ENCODE measurements at regions not wholly inside any gene's neighbourhood (a gene's known extent, or its start where the extent isn't known, plus 50 kb on each side); places are given as distances from the start of the nearest gene placed in this dataset.

DNA sequence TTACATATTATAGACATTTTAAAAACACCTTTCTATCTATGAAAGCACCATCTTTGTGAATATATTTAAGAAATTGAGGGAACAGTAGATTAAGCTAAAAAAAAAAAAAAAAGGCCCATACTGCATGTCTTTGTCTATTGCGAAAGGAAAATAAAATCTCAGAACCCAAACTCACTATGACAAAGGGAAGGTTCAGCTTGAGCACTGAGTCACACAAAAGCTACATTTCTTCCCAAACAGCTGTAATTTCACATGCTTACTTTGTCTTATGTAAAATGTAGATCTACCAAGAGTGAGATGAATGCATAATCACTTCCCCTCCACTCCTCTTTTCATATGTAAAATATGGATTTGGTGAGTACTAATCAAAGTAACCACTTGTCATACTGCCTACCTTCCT, 640.1 kb upstream of the KLF12 start:
- no peaks in the 10 kb centered on the region for H3K36me3 ChIP-seq
- no peak overlapping the region for H3K9ac ChIP-seq (ENCODE audit: low read depth in 2 of 2, low read length in 2 of 2)
- no peak for TF ChIP-seq CTCF (IDR thresholded peaks at IDR 0.05)
- H3K4me1 ChIP-seq: no peaks in the 10 kb centered on the region
- no peak overlapping the region for H3K4me3 ChIP-seq
- DNase-seq: no peak
- intact Hi-C loops (cut with DNase I): no loop called here
- H3K27me3 ChIP-seq: no peaks in the 10 kb centered on the region
- H3K9me3 ChIP-seq: no peaks in the 10 kb centered on the region
- no peak overlapping the region for H3K27ac ChIP-seq

GRCh38 chr13:74773248-74773647, 639.0 kb upstream of the KLF12 start:
- Histone ChIP-seq H3K9ac (ENCODE audit: low read depth in 2 of 2, low read length in 2 of 2) (no peak overlapping the region), H3K4me1 (no peaks in the 10 kb centered on the region), H3K9me3 (no peaks in the 10 kb centered on the region), H3K36me3 (no peaks in the 10 kb centered on the region), H3K27me3 (no peaks in the 10 kb centered on the region), H3K27ac (no peak overlapping the region), H3K4me3 (no peak overlapping the region)
- no peak for DNase-seq
- intact Hi-C loops (cut with DNase I): no loop called here
- no peak for TF ChIP-seq CTCF (IDR thresholded peaks at IDR 0.05)

DNA sequence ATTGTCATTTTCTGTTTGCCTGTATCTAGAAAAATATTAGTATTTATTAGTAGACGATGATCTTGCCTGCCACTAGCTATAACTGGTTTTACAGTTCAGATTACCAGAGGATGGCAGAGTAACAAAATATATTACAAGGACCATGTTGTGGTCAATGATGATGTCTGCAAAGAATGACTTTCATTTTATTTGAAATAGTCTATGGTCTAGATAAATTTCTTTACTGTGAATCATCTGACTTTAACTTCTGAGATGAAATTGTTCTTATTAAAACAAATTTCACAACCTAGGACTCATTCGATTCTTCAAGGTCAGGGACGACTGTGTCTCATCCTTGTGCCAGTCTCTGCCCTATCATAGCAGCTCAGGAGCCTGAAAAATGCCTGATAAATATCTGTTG, 637.8 kb upstream of the KLF12 start:
- H3K9ac ChIP-seq (ENCODE audit: low read depth in 2 of 2, low read length in 2 of 2): no peak overlapping the region
- intact Hi-C loops (cut with DNase I): no loop called here
- no peak overlapping the region for H3K27ac ChIP-seq
- no peaks in the 10 kb centered on the region for H3K36me3 ChIP-seq
- DNase-seq: no peak
- no peak overlapping the region for H3K4me3 ChIP-seq
- no peaks in the 10 kb centered on the region for H3K4me1 ChIP-seq
- H3K27me3 ChIP-seq: no peaks in the 10 kb centered on the region
- no peak for TF ChIP-seq CTCF (IDR thresholded peaks at IDR 0.05)
- H3K9me3 ChIP-seq: no peaks in the 10 kb centered on the region

GRCh38 chr13:74770361-74770760, 636.2 kb upstream of the KLF12 start:
- H3K36me3 ChIP-seq: no peaks in the 10 kb centered on the region
- no peak overlapping the region for H3K27ac ChIP-seq
- H3K4me1 ChIP-seq: no peaks in the 10 kb centered on the region
- no peak overlapping the region for H3K4me3 ChIP-seq
- intact Hi-C loops (cut with DNase I): no loop called here
- TF ChIP-seq CTCF (IDR thresholded peaks at IDR 0.05): no peak
- H3K9me3 ChIP-seq: no peaks in the 10 kb centered on the region
- H3K9ac ChIP-seq (ENCODE audit: low read depth in 2 of 2, low read length in 2 of 2): no peak overlapping the region
- H3K27me3 ChIP-seq: no peaks in the 10 kb centered on the region
- DNase-seq: no peak

GRCh38 chr13:74769333-74769732, 635.1 kb upstream of the KLF12 start:
- no peak for DNase-seq
- no peak overlapping the region for H3K9ac ChIP-seq (ENCODE audit: low read depth in 2 of 2, low read length in 2 of 2)
- H3K4me1 ChIP-seq: no peaks in the 10 kb centered on the region
- no peak overlapping the region for H3K27ac ChIP-seq
- H3K9me3 ChIP-seq: no peaks in the 10 kb centered on the region
- intact Hi-C loops (cut with DNase I): no loop called here
- no peak overlapping the region for H3K4me3 ChIP-seq
- no peaks in the 10 kb centered on the region for H3K36me3 ChIP-seq
- no peak for TF ChIP-seq CTCF (IDR thresholded peaks at IDR 0.05)
- H3K27me3 ChIP-seq: no peaks in the 10 kb centered on the region

All from colonic mucosa (tissue), 4 donors.